Ovary (tissue), 7 donors: ENCODE measurements at regions not wholly inside any gene's neighbourhood (a gene's known extent, or its start where the extent isn't known, plus 50 kb on each side); places are given as distances from the start of the nearest gene placed in this dataset.
A peak's percentile ranks its signal among the peaks of the same experiment; 100 is the strongest.

Source experiments
- DNase-seq, 5 donors: peaks; one replicate each; pipeline ENCODE4 v3.0.0-alpha.2; 2019 to 2020
- H3K27ac ChIP-seq, 2 donors: fragments of 200-600 bp; one replicate each; pipeline versions ENCODE4 v1.5.1 to v1.8.0; 2019 to 2022
- H3K27me3 ChIP-seq: fragments of 200-600 bp; one replicate; pipeline ENCODE4 v1.8.0; 2022
- H3K36me3 ChIP-seq: fragments of 200-600 bp; sonication (generic); one replicate; pipeline ENCODE4 v1.5.1; 2019
- H3K4me1 ChIP-seq: one replicate; pipeline ENCODE4 v1.8.1; 2013; ENCODE audit warnings: mild to moderate bottlenecking, moderate library complexity; ENCODE audit not compliant: insufficient read depth
- H3K4me3 ChIP-seq: fragments of 200-600 bp; sonication (generic); one replicate; pipeline ENCODE4 v1.5.1; 2017
- H3K9me3 ChIP-seq, 2 donors: fragments of 200-600 bp in 1 of 2; sonication (generic) in 1 of 2; one replicate each; pipeline versions ENCODE4 v1.5.1 to v1.8.1; 2013 to 2019; ENCODE audit warnings: mild to moderate bottlenecking in 1 of 2, moderate library complexity in 1 of 2
- CTCF ChIP-seq, 3 donors: fragments of 450-650 bp in 2 of 3; fragments of 200-600 bp in 1 of 3; IDR thresholded peaks; one replicate each; pipeline versions ENCODE4 v1.5.1 to v1.8.0; 2016 to 2022; ENCODE audit warnings: antibody characterized with exemption in 3 of 3, mild to moderate bottlenecking in 1 of 3
- EP300 ChIP-seq: sonication (generic); formaldehyde crosslinking; IDR thresholded peaks from one replicate; pipeline ENCODE4 v1.6.1; 2017; ENCODE audit warnings: antibody characterized with exemption
- POLR2A ChIP-seq: fragments of 450-650 bp; IDR thresholded peaks from one replicate; pipeline ENCODE4 v1.6.1; 2017; ENCODE audit warnings: antibody characterized with exemption, mild to moderate bottlenecking, moderate library complexity
- WGBS, 3 donors: extraction: QIAGEN DNeasy Blood & Tissue Kit in 1 of 3; methylation state at CpG; one replicate each; pipeline versions ENCODE4 v1.1.5 to v1.1.7; 2013 to 2017; 5-methylcytosine and 5-hydroxymethylcytosine counted together
- intact Hi-C, 4 donors: fragments of 100-400 bp; cut with DNase I; formaldehyde crosslinking; loops; one replicate each; pipeline versions ENCODE4 v1.11.0 to v1.15.1; 2022 to 2023
- donor health status: DM: no; HTN: no; CAD: no; lungs with moderate emphysema.
- donor health status: DM: no; HTN: no; CAD: no.
- donor health status: Bipolar disorder and iron deficiency.
- donor health status: DM: no; HTN: no; CAD: no.
- donor health status: DM: yes; HTN: yes; CAD: no.

GRCh38 chr1:78387871-78388270, 102.9 kb upstream of the PTGFR start:
- intact Hi-C loops = no loop called here
- Histone ChIP-seq H3K4me3 (no peak overlapping the region), H3K27ac (peak overlapping the region in 1 of 2 donors; percentile 24), H3K4me1 (no peaks in the 10 kb centered on the region), H3K9me3 (no peaks in the 10 kb centered on the region), H3K27me3 (no peaks in the 10 kb centered on the region), H3K36me3 (no peaks in the 10 kb centered on the region)
- DNase-seq = no peak
- TF ChIP-seq CTCF (IDR thresholded peaks at IDR 0.05) = no peak
- no peak for TF ChIP-seq EP300
- TF ChIP-seq POLR2A = no peak
- WGBS, 3 donors = 3 to 10% (median 3%) methylated on average over 1 of the region's 1 CpG

GRCh38 chr1:78388275-78388674, 102.5 kb upstream of the PTGFR start:
- no peak overlapping the region for H3K27ac ChIP-seq
- H3K9me3 ChIP-seq = no peaks in the 10 kb centered on the region
- no peak for DNase-seq
- H3K4me3 ChIP-seq = no peak overlapping the region
- TF ChIP-seq EP300 (no peak), POLR2A (no peak), CTCF (IDR thresholded peaks at IDR 0.05) (no peak)
- no peaks in the 10 kb centered on the region for H3K4me1 ChIP-seq
- no peaks in the 10 kb centered on the region for H3K36me3 ChIP-seq
- intact Hi-C loops = no loop called here
- H3K27me3 ChIP-seq = no peaks in the 10 kb centered on the region

GRCh38 chr1:78401148-78401547, 89.6 kb upstream of the PTGFR start:
- no peaks in the 10 kb centered on the region for H3K27me3 ChIP-seq
- H3K36me3 ChIP-seq = no peaks in the 10 kb centered on the region
- TF ChIP-seq EP300 (no peak), POLR2A (no peak), CTCF (IDR thresholded peaks at IDR 0.05) (no peak)
- intact Hi-C loops = no loop called here
- DNase-seq = no peak
- no peaks in the 10 kb centered on the region for H3K4me1 ChIP-seq
- no peak overlapping the region for H3K4me3 ChIP-seq
- no peak overlapping the region for H3K27ac ChIP-seq
- no peaks in the 10 kb centered on the region for H3K9me3 ChIP-seq
- 64 to 79% (median 65%) methylated on average over 2 of the region's 2 CpGs for WGBS, 3 donors

GRCh38 chr1:78408192-78408591, 82.6 kb upstream of the PTGFR start:
- TF ChIP-seq POLR2A = no peak
- TF ChIP-seq CTCF (IDR thresholded peaks at IDR 0.05) = no peak
- TF ChIP-seq EP300 = no peak
- no peak for DNase-seq
- no peaks in the 10 kb centered on the region for H3K9me3 ChIP-seq
- H3K27ac ChIP-seq = no peak overlapping the region
- H3K36me3 ChIP-seq = no peaks in the 10 kb centered on the region
- H3K4me1 ChIP-seq = no peaks in the 10 kb centered on the region
- no peaks in the 10 kb centered on the region for H3K27me3 ChIP-seq
- intact Hi-C loops = no loop called here
- WGBS, 3 donors = 48 to 71% (median 63%) methylated on average over 1 of the region's 1 CpG
- H3K4me3 ChIP-seq = no peak overlapping the region

- Histone ChIP-seq H3K36me3 (no peaks in the 10 kb centered on the region), H3K9me3 (no peaks in the 10 kb centered on the region), H3K4me3 (no peak overlapping the region), H3K27me3 (no peaks in the 10 kb centered on the region), H3K27ac (no peak overlapping the region), H3K4me1 (no peaks in the 10 kb centered on the region)
- TF ChIP-seq EP300 = no peak
- 77 to 89% (median 86%) methylated on average over 2 of the region's 2 CpGs for WGBS, 3 donors
- intact Hi-C loops = no loop called here
- DNase-seq = no peak
These were observed 82.0 kb upstream of the PTGFR start for GRCh38 chr1:78408810-78409209.
